ENCODE measurements at regions not wholly inside any gene's neighbourhood (a gene's known extent, or its start where the extent isn't known, plus 50 kb on each side); places are given as distances from the start of the nearest gene placed in this dataset.
"Not testable (repeated sequence)": the region's sequence is repeated elsewhere in the genome, so short reads cannot be mapped to it uniquely, and the experiment has no call there.

- no peak for DNase-seq
Observed at GRCh38 chr11:33553486-33553885, 147.1 kb downstream of the C11orf91 start.

GRCh38 chr11:33552756-33553155 lies 147.9 kb downstream of the C11orf91 start:
- no peak for DNase-seq

- DNase-seq: no peak
Observed at GRCh38 chr11:33551051-33551450, 149.6 kb downstream of the C11orf91 start.

GRCh38 chr11:33549483-33549882 lies 151.1 kb downstream of the C11orf91 start:
- no peak for DNase-seq

- no peak for DNase-seq
Observed at GRCh38 chr11:33545931-33546330, 154.7 kb downstream of the C11orf91 start.

- DNase-seq: no peak
Observed at GRCh38 chr11:33544593-33545373, 155.8 kb downstream of the C11orf91 start.

- DNase-seq: no peak
Observed at GRCh38 chr11:33543823-33544222, 156.8 kb downstream of the C11orf91 start.

GRCh38 chr11:33542921-33543320 lies 157.7 kb downstream of the C11orf91 start:
- DNase-seq: peak; percentile 41

- DNase-seq: no peak
Observed at GRCh38 chr11:33540946-33541915, 159.4 kb downstream of the C11orf91 start.

- DNase-seq: no peak
Observed at GRCh38 chr11:33540427-33540826, 160.2 kb downstream of the C11orf91 start.

GRCh38 chr11:33539751-33540150 lies 160.9 kb downstream of the C11orf91 start:
- no peak for DNase-seq

- no peak for DNase-seq
Observed at GRCh38 chr11:33538726-33539125, 161.9 kb downstream of the C11orf91 start.

GRCh38 chr11:33536178-33536577 lies 164.4 kb downstream of the C11orf91 start:
- no peak for DNase-seq

- no peak for DNase-seq
Observed at GRCh38 chr11:33534575-33534974, 166.1 kb downstream of the C11orf91 start.

GRCh38 chr11:33533386-33534052 lies 167.1 kb downstream of the C11orf91 start:
- DNase-seq: no peak

- no peak for DNase-seq
Observed at GRCh38 chr11:33532720-33533385, 167.8 kb downstream of the C11orf91 start.

- no peak for DNase-seq
Observed at GRCh38 chr11:33532257-33532656, 168.4 kb downstream of the C11orf91 start.

GRCh38 chr11:33531743-33532181 lies 168.9 kb downstream of the C11orf91 start:
- no peak for DNase-seq

GRCh38 chr11:33530815-33531214 lies 169.8 kb downstream of the C11orf91 start:
- DNase-seq: no peak

GRCh38 chr11:33529461-33529860 lies 171.2 kb downstream of the C11orf91 start:
- DNase-seq: no peak

GRCh38 chr11:33527738-33528137 lies 172.9 kb downstream of the C11orf91 start:
- DNase-seq: not testable (repeated sequence)

- DNase-seq: no peak
Observed at GRCh38 chr11:33525789-33526188, 174.8 kb downstream of the C11orf91 start.

- no peak for DNase-seq
Observed at GRCh38 chr11:33521384-33521783, 179.2 kb downstream of the C11orf91 start.

All from activated CD4-positive, alpha-beta T cell treated with anti-CD3 and anti-CD28 coated beads, Interleukin-2, Interleukin-6, amounts not matched to agents 100 ng/mL and 50 ng/mL, durations not matched to agents 16 hours and 8 hours (primary cell).